ENCODE measurements at regions not wholly inside any gene's neighbourhood (a gene's known extent, or its start where the extent isn't known, plus 50 kb on each side); places are given as distances from the start of the nearest gene placed in this dataset.

- no peak for DNase-seq (ENCODE audit: extremely low read depth in 1 of 2, low read depth in 1 of 2)
Measured at GRCh38 chrX:810186-810585, 179.6 kb downstream of the SHOX start.

DNA sequence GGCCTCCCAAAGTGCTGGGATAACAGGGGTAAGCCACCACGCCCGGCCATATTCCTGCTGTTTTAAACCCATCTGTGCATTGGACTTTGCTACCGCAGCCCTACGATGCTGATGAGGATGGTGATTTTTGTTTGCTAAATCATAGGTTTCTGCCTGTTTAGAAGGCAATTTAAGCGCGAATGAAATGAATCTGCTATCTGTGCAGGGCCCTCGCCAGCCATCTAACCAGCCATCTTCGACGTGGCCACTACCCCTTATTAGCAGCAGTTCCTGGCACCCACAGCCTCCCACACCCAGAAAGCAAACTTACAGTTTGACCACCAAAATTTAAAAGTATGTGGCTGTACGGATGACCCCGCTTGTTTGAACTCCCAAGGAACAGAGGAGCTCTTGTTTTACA, 178.5 kb downstream of the SHOX start:
- no peak for DNase-seq (ENCODE audit: extremely low read depth in 1 of 2, low read depth in 1 of 2)

DNA sequence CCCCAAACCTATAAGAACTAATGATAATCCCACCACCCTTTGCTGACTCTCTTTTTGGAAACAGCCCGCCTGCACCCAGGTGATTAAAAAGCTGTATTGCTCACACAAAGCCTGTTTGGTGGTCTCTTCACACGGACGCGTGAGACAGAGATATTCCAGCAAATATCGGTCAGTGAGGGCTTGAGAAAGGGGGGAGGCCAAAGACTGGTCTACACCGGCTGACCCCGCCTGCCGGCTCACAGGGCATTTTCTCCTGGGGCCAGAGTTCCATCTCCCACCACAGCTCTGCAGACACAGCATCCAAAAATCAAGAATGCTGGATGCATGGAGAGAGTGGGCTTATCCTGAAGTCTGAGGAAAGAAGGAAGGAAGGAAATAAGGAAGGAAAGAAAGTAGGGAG, 176.0 kb downstream of the SHOX start:
- no peak for DNase-seq (ENCODE audit: extremely low read depth in 1 of 2, low read depth in 1 of 2)

- DNase-seq (ENCODE audit: extremely low read depth in 1 of 2, low read depth in 1 of 2), result no peak
Measured at GRCh38 chrX:805988-806387, 175.4 kb downstream of the SHOX start.

- no peak for DNase-seq (ENCODE audit: extremely low read depth in 1 of 2, low read depth in 1 of 2)
Measured at GRCh38 chrX:805103-805670, 174.6 kb downstream of the SHOX start.

GRCh38 chrX:802846-803245, 172.3 kb downstream of the SHOX start:
- no peak for DNase-seq (ENCODE audit: extremely low read depth in 1 of 2, low read depth in 1 of 2)

DNA sequence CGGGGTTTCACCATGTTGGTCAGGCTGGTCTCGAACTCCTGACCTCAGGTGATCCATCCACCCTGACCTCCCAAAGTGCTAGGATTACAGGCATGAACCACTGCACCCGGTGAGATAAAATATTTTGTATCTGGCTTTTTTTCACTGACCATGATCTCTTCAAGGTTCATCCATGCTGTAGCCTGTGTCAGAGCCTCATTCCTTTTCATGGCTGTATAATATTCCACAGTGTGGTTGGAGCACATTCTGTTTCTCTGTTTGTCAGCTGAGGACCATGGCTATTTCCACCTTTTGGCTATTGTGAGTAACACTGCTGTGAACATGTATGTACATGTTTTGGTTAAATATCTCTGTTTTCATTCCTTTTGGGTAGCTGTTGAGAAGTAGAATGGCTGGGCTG, 169.2 kb downstream of the SHOX start:
- no peak for DNase-seq (ENCODE audit: extremely low read depth in 1 of 2, low read depth in 1 of 2)

DNA sequence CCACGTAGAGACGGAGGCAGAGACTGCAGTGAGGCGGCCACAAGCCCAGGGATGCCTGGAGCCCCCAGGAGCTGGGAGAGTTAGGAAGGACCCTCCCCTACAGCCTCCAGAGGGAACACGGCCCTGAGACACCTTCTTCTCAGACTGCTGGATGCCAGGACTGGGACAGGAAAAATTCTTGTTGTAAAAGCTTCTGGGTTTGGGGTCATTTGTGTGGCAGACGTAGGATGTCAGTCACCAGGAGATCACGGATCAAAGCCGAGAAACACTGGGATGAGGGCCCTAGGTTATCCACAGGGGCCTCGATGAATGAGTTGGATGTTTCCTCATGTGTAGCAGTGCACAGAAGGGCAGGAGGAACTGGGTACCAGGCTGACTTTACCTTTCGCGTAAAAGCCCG, 163.7 kb downstream of the SHOX start:
- no peak for DNase-seq (ENCODE audit: extremely low read depth in 1 of 2, low read depth in 1 of 2)

DNA sequence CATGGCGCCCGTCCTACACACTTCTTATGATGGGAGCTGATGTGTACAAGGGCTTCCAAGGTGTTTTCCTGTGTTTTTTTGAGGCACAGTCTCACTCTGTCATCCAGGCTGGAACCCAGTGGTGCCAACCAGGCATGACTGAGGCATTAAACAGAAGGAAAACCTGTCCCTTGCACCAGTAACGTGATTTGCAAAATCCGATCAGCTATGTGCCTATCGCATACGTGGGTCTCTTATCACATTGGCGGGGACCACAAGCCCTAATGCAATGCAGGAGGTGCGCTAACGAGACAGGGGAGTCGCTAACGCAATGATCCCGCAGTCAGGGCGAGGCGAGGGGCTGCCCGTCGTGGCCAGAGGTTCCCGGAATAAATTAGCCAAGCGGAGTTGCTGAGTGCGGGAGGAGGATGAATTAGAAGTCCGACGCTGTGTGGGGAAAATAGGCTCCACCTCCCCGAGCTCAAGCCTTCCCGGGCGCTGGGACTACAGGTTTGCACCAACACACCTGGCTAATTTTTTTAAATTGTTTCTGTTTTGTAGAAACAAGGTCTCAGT, 162.7 kb downstream of the SHOX start:
- no peak for DNase-seq (ENCODE audit: extremely low read depth in 1 of 2, low read depth in 1 of 2)

- no peak for DNase-seq (ENCODE audit: extremely low read depth in 1 of 2, low read depth in 1 of 2)
Measured at GRCh38 chrX:791479-792034, 161.0 kb downstream of the SHOX start.

GRCh38 chrX:790783-791360, 160.3 kb downstream of the SHOX start:
- DNase-seq (ENCODE audit: extremely low read depth in 1 of 2, low read depth in 1 of 2), result no peak

DNA sequence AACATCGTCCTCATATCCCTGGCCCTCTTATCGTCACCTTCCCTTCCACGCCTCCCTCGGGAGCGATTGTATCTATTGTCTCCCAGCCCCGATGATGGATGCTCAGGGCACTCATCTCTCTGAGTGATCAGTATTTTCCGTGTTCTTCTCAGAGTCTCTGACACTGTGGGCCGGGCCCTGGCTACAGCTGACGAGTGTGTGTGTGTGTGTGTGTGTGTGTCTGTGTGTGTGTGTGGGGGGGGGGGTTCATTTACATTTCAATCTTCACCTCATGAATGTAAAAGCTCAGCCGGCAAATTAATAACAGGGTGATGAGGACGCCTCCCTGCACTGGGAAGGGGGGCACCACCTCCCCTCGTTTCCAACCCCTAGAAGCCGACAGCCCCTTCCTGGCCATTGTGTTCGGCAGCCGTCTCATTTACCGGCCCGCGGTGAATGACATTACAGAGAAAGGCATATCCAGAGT, 159.5 kb downstream of the SHOX start:
- DNase-seq (ENCODE audit: extremely low read depth in 1 of 2, low read depth in 1 of 2), result no peak

DNA sequence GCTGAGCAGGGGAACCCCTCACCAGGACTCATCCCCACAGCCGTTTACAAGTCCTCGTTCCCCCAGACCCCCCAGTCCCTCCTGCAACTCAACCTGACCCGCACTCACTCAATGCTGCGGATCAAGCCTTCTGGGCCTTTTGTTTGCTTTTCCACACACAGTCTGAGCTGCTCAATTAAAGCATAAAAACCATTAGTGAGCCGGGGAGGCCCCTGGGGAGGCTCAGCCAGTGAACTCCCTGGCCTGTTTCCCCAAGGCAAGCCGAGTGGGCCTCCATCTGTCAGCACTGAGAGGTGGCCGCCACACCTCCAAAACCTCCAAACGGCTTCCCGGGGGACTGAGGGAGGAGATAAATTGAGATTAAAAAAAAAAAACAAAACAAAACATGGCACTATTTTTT, 158.5 kb downstream of the SHOX start:
- DNase-seq (ENCODE audit: extremely low read depth in 1 of 2, low read depth in 1 of 2), result no peak

DNA sequence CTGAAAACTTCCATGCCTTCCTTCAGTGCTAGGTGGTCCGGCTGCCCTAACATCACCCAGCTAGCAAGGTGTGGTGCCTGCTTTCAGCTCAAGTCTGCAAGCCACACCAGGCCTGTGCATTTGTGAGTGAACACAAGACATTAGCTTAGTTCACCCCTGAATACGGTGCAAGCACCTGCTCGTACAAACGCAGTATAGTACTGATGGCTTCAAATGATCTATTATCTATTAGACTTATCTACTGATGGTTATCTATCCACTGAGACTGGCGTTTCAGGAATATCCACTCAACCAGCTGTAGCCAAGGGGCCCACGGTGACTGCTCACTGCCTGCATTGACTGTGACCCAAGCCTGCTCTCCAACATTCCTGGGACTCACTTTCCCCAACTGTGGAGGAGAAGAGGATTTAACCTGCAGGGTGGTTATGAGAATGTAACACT, 155.9 kb downstream of the SHOX start:
- DNase-seq (ENCODE audit: extremely low read depth in 1 of 2, low read depth in 1 of 2), result no peak

DNA sequence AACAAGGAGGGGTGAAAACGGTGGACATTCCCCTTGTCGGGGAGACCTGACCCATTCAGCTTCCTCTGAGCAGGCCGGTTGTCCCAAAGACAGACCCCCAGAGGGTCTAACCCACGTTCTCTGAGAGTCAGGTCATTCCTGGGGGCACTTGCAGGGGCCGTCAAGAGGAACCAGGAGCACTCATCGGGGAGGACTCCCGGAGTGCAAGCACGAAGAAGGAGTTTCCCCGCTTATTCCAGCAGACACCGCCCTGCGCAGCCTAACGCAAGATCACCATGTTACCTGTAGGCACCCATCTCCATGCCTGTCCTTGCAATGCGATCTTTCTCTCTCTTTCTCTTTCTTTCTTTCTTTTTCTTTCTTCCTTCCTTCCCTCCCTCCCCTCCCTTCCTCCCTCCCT, 154.2 kb downstream of the SHOX start:
- DNase-seq (ENCODE audit: extremely low read depth in 1 of 2, low read depth in 1 of 2), result no peak

- DNase-seq (ENCODE audit: extremely low read depth in 1 of 2, low read depth in 1 of 2), result no peak
Measured at GRCh38 chrX:781224-782204, 150.9 kb downstream of the SHOX start.

- no peak for DNase-seq (ENCODE audit: extremely low read depth in 1 of 2, low read depth in 1 of 2)
Measured at GRCh38 chrX:776529-777230, 146.1 kb downstream of the SHOX start.

- no peak for DNase-seq (ENCODE audit: extremely low read depth in 1 of 2, low read depth in 1 of 2)
Measured at GRCh38 chrX:776061-776460, 145.5 kb downstream of the SHOX start.

- DNase-seq (ENCODE audit: extremely low read depth in 1 of 2, low read depth in 1 of 2), result no peak
Measured at GRCh38 chrX:774536-774935, 143.9 kb downstream of the SHOX start.

- no peak for DNase-seq (ENCODE audit: extremely low read depth in 1 of 2, low read depth in 1 of 2)
Measured at GRCh38 chrX:773292-774025, 142.9 kb downstream of the SHOX start.

All from activated CD8-positive, alpha-beta memory T cell treated with anti-CD3 and anti-CD28 coated beads for 1 hour (primary cell).